ENCODE measurements at regions not wholly inside any gene's neighbourhood (a gene's known extent, or its start where the extent isn't known, plus 50 kb on each side); places are given as distances from the start of the nearest gene placed in this dataset.

DNA sequence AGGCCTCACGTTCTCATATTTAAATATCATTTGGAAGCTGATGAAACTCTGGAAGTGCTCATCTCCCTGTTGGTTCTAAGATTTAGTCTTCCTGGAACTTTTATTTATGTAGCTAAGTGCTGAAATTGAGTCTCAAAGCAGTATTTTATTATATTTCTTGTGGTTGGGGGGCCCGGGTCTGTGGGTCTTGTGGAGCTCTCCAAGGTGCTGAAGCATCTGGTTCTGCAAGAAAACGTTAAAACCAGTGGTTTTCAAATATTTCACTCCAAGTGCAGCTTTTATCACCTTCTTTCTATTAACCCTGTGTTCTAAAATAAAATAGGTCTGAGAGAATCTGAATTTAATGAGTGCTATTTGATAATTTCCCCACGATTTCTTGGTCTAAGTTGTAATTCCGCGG is 1404.8 kb downstream of the TBC1D22A start:
- Mint-ChIP-seq H3K9me3 (no peaks in the 10 kb centered on the region), H3K27ac (no peak overlapping the region), H3K4me1 (no peaks in the 10 kb centered on the region), H3K27me3 (no peaks in the 10 kb centered on the region), H3K36me3 (ENCODE audit: low read depth) (no peaks in the 10 kb centered on the region), H3K4me3 (no peak overlapping the region)
- ChIA-PET POLR2A (no interaction called here), CTCF (no interaction called here)
- no peak for DNase-seq

DNA sequence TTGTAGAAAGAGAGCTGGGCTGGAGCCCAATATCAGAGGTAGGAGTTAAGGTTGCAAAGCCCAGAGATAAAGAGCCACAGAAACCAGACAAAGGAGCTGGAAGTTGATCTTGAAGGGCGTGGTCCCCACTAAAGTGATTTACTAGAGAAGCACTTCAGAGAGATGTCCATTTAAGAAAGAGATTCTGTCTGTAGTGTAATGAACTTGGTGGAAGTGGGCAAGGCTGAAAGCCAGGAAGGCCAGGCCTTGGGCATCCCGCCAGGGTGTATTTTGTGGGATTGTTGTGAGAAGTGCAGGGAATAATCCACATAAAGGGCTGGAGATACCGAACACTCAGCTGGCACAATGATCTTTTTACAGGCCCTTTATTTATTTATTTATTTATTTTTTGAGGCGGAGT is 1398.8 kb downstream of the TBC1D22A start:
- no peaks in the 10 kb centered on the region for H3K36me3 Mint-ChIP-seq (ENCODE audit: low read depth)
- no peak for DNase-seq
- H3K4me3 Mint-ChIP-seq: no peak overlapping the region
- H3K27me3 Mint-ChIP-seq: peaks cover 2% of the 10 kb centered on the region
- no peaks in the 10 kb centered on the region for H3K4me1 Mint-ChIP-seq
- no peaks in the 10 kb centered on the region for H3K9me3 Mint-ChIP-seq
- POLR2A ChIA-PET: no interaction called here
- CTCF ChIA-PET: no interaction called here
- H3K27ac Mint-ChIP-seq: no peak overlapping the region

DNA sequence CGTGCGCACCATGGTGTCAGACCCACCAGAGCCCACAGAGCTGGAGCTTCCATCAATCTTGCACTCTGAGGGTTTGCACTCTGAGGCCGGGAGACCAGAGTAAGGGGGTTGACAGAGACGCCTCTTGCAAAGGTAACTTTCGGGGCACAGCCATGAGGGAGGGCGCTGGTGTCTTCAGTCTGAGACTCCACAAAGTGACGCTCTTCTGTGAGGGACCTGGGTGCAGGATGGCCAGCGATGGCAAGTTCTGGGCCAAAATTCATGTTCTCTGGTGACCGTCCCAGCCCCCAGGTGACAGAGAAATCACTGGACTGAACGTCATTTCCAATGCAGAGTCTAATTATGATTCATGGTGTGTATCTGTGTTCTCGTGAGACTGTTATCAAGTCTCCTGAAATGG is 1395.2 kb downstream of the TBC1D22A start:
- CTCF ChIA-PET: interaction anchor here (0.6 kb wide), 1 partner anchor 1564 kb away, joined by 3 read pairs; no protein-coding TSS in a partner anchor

DNA sequence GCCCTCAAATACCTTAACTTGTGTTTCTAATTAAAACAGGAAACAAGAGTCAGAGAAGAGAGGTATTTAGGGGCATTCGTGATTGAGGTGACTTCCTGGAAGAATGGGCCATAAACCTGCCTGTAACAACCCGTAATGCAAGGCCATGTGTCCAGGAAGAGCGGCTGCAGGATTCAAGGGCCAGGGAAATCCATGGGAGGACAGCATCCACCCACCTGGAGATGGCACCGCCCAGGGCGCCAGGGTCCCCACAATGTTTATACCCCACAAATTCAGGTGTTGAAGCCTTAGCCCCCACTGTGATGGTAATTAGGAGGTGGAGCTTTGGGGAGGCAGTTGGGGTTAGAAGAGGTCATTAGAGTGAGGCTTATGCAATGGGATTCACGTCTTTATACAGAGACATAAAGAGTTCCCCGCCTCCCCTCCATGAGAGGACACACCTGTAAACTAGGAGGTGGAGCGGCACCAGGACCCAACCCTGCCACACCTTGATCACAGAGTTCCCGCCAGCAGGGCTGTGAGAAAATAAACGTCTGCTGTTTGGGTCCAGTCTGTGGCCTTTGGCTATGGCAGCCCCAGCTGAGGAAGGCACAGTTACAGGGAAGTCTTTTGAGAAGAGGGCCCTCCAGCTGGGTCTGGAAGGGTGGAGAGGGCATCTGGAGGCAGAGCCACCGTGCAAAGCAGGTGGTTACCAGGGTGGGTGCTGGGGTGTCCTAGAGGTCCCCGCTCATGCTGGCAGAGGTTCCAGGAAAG is 1394.3 kb downstream of the TBC1D22A start:
- Mint-ChIP-seq H3K4me3 (no peak overlapping the region), H3K27ac (no peak overlapping the region), H3K36me3 (ENCODE audit: low read depth) (no peaks in the 10 kb centered on the region), H3K9me3 (no peaks in the 10 kb centered on the region), H3K27me3 (peaks cover 2% of the 10 kb centered on the region), H3K4me1 (no peaks in the 10 kb centered on the region)
- no peak for DNase-seq
- CTCF ChIA-PET: interaction anchor here (0.6 kb wide), 1 partner anchor 1565 kb away, joined by 3 read pairs; no protein-coding TSS in a partner anchor
- POLR2A ChIA-PET: no interaction called here

More for the DNA sequence above, 1395.2 kb downstream of the TBC1D22A start:
- no peak for DNase-seq
- POLR2A ChIA-PET: no interaction called here
- H3K4me1 Mint-ChIP-seq: no peaks in the 10 kb centered on the region
- H3K27ac Mint-ChIP-seq: no peak overlapping the region
- peaks cover 2% of the 10 kb centered on the region for H3K27me3 Mint-ChIP-seq
- no peaks in the 10 kb centered on the region for H3K9me3 Mint-ChIP-seq
- H3K36me3 Mint-ChIP-seq (ENCODE audit: low read depth): no peaks in the 10 kb centered on the region
- no peak overlapping the region for H3K4me3 Mint-ChIP-seq

DNA sequence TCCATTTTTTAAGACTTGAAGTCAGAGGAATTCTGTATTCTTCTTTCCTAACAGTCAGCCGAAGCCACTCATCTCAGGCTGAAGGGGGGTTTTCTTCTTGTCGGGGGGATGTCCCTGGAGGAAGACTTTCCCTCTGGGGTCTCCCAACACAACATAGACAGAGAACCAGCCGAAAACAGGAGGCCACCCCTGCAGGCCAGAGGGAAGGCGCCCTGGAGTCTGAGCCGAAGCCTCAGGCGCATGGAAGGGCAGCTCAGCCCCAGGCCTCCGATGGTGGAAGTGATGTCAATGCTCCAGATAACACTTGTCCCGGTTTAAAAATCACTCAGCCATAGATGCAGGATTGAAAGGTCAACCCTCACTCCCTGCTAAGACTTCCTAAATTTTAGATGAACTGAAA is 1393.0 kb downstream of the TBC1D22A start:
- H3K4me3 Mint-ChIP-seq: no peak overlapping the region
- CTCF ChIA-PET: no interaction called here

DNA sequence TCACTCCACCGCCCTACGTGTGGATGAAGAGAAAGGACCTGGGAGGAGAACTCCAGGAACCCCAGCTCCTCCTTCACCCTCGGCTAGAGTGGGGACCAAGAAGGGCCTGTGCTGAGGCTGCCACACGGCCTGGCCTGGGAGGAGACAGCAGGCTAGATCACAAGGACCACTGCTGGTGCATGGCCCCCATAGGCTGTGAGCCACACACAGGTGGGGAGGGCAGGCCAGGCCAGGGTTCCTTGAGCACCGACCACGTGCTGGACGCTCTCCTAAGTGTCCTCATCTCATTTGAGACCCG is 1392.4 kb downstream of the TBC1D22A start:
- DNase-seq: no peak
- no peaks in the 10 kb centered on the region for H3K27me3 Mint-ChIP-seq
- no peak overlapping the region for H3K27ac Mint-ChIP-seq
- ChIA-PET CTCF (no interaction called here), POLR2A (no interaction called here)
- H3K4me3 Mint-ChIP-seq: no peak overlapping the region
- no peaks in the 10 kb centered on the region for H3K4me1 Mint-ChIP-seq
- no peaks in the 10 kb centered on the region for H3K9me3 Mint-ChIP-seq
- H3K36me3 Mint-ChIP-seq (ENCODE audit: low read depth): no peaks in the 10 kb centered on the region

More for the DNA sequence above, 1393.0 kb downstream of the TBC1D22A start:
- no peaks in the 10 kb centered on the region for H3K9me3 Mint-ChIP-seq
- H3K27me3 Mint-ChIP-seq: no peaks in the 10 kb centered on the region
- H3K36me3 Mint-ChIP-seq (ENCODE audit: low read depth): no peaks in the 10 kb centered on the region
- H3K27ac Mint-ChIP-seq: no peak overlapping the region
- no peak for DNase-seq
- no peaks in the 10 kb centered on the region for H3K4me1 Mint-ChIP-seq
- POLR2A ChIA-PET: no interaction called here

DNA sequence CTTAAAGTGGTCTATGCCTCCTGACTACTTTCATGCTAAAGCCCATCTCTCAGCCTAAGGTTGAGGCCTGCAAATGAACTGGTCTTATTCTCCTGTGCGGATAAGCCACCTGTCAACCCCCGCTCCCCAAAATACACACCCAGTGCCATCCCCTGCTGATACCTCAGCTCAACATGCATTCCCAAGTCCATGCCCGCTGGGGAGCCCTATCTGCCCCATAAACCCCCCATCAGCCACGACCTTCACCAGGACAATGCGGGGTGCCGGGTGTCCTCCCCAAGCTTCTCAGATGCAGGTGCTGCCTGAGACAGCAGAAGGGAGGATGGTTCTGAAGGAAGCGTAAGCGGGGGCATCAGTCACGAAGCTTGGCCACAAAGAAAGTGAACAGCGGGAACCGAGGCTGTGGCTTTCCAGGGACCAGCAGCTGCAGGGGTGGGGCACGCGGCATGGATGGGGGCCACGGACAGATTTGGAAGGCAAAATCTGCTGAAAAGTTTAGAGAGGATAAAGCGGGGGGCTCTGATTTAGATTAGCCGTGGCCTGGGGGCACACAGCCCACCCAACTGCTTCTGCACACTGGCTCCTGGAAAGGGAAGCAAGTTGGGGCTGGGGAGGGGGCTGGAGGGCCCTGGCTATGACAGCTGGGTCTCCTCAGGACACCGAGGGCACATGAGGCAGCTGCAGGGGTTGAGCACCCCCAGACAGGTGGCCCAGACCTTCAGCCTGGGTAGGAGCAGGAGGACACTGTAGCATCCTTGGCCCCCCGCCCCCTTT is 1391.9 kb downstream of the TBC1D22A start:
- no peaks in the 10 kb centered on the region for H3K4me1 Mint-ChIP-seq
- CTCF ChIA-PET: no interaction called here
- H3K27ac Mint-ChIP-seq: no peak overlapping the region

DNA sequence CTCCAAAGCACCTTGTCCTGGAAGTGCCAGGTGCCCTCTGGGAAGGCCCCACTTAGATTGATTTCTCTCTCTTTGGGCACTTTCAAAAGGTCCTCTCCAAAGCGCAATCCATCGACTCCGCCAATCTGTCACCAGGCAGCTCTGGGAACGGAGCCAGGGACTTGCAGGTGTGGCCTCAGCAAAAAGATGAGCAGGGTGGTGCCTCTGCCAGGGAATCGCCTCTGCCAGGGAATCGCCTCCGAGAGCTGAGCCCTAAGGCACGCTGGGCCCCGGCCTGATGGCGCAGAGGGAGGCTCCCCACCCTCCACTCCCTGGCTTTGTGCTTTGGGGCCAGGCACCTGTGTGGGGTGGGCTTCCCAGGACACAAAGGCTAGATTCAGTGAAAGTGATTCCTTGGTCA is 1391.3 kb downstream of the TBC1D22A start:
- Mint-ChIP-seq H3K4me1 (no peaks in the 10 kb centered on the region), H3K27ac (no peak overlapping the region), H3K9me3 (no peaks in the 10 kb centered on the region), H3K4me3 (no peak overlapping the region), H3K36me3 (ENCODE audit: low read depth) (no peaks in the 10 kb centered on the region), H3K27me3 (no peaks in the 10 kb centered on the region)
- ChIA-PET POLR2A (interaction anchor here (0.6 kb wide), 1 partner anchor 605 kb away, joined by 4 read pairs; no protein-coding TSS in a partner anchor), CTCF (no interaction called here)
- no peak for DNase-seq

More for the DNA sequence above, 1391.9 kb downstream of the TBC1D22A start:
- H3K36me3 Mint-ChIP-seq (ENCODE audit: low read depth): no peaks in the 10 kb centered on the region
- H3K27me3 Mint-ChIP-seq: no peaks in the 10 kb centered on the region
- no peaks in the 10 kb centered on the region for H3K9me3 Mint-ChIP-seq
- no peak overlapping the region for H3K4me3 Mint-ChIP-seq
- DNase-seq: no peak
- POLR2A ChIA-PET: interaction anchor here (0.6 kb wide), 1 partner anchor 604 kb away, joined by 4 read pairs; no protein-coding TSS in a partner anchor

DNA sequence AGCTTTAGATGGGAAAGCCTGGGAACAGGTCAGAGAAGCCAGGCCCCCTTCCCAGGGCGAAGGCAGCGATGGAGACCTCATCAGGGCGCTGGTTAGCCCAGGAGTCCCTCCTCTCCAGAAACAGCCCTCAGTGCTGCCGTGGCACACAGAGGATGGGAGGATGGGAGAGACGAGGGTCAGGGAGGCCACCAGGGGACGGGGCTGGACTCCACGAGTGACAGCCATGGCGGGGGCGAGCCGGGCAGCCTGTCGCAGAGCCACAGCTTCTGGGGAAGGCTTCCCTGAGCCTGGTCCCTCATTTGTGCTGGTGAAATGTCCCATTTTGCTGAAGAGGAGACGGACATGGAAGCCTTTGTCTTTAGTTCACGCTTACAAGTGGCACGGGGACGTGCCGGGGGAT is 1390.5 kb downstream of the TBC1D22A start:
- H3K36me3 Mint-ChIP-seq (ENCODE audit: low read depth): no peaks in the 10 kb centered on the region
- no peaks in the 10 kb centered on the region for H3K4me1 Mint-ChIP-seq
- ChIA-PET CTCF (no interaction called here), POLR2A (no interaction called here)
- H3K4me3 Mint-ChIP-seq: no peak overlapping the region
- DNase-seq: no peak
- no peaks in the 10 kb centered on the region for H3K27me3 Mint-ChIP-seq
- H3K27ac Mint-ChIP-seq: no peak overlapping the region
- no peaks in the 10 kb centered on the region for H3K9me3 Mint-ChIP-seq

DNA sequence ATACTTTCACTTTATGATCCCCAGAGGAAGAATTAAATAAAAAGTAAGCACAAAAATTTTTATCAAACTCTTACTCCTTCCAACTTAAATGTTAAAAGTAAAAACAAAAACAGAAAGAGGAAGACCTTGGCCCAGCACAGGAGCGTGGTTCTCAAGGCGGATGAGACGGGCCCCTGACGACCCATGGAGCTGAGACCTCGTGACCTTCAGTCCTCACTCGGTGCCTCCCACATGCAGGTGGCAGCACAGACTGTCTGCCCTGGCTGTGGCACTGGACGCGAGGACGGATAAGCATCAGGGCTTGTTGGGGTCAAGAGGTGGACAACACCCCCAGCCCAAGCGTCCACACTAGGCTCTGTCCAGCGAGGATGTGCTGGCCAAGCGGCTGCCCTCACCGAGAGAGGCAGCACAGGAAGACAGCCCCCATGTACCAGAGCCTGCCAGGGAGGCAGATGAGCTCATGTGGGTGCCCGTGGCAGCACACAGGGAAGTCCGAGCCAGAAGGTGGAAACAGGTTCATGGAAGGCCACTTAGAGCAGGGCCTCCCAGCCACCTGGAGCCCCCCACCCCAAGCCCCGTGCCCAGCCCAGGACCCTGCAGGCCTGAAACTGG is 1389.8 kb downstream of the TBC1D22A start:
- POLR2A ChIA-PET: no interaction called here
- H3K4me3 Mint-ChIP-seq: no peak overlapping the region
- no peak for DNase-seq
- no peak overlapping the region for H3K27ac Mint-ChIP-seq
- H3K36me3 Mint-ChIP-seq (ENCODE audit: low read depth): no peaks in the 10 kb centered on the region
- H3K27me3 Mint-ChIP-seq: no peaks in the 10 kb centered on the region
- no peaks in the 10 kb centered on the region for H3K4me1 Mint-ChIP-seq
- CTCF ChIA-PET: no interaction called here
- no peaks in the 10 kb centered on the region for H3K9me3 Mint-ChIP-seq

DNA sequence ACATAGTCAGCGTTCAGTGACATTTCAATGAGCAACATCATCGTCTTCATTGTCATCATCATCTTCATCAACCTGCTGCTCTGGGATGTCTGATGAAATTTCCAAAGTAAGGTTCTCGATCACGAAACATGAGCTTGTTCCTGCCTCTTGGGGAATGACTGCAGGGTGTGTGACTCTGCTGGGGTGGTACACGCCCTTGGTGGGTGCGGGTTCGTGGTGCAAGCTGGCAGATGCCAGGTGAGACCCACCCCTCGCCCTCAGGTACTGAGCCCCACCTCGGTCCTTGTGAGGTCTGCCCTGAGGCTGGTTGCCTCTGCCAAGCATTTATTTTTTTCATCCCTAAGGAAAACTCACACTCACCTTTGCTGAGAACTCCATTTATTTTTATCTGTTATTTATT is 1389.2 kb downstream of the TBC1D22A start:
- Mint-ChIP-seq H3K36me3 (ENCODE audit: low read depth) (no peaks in the 10 kb centered on the region), H3K4me1 (no peaks in the 10 kb centered on the region), H3K9me3 (no peaks in the 10 kb centered on the region), H3K4me3 (no peak overlapping the region), H3K27ac (no peak overlapping the region), H3K27me3 (no peaks in the 10 kb centered on the region)
- POLR2A ChIA-PET: no interaction called here
- no peak for DNase-seq
- CTCF ChIA-PET: no interaction called here

DNA sequence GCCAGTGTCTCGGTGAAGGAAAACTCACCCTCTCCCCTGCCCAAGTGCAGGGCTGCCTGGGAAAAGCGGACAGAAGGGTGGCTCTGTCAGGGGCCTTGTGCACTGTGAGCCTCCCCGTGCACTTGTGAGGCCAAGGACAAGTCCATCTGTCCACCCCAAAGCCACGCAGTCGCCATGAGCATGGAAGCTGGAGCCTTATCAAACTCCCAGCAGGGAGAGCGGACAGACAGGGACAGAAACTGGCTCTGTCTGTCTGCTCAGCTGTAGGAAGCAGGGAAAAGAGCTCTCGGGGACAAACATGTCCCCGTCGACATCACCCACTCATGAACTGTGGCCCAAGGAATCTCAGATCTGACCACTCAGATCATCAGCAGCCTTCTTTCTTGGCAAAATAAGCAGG is 1385.4 kb downstream of the TBC1D22A start:
- H3K9me3 Mint-ChIP-seq: no peaks in the 10 kb centered on the region
- H3K27me3 Mint-ChIP-seq: peaks cover 3% of the 10 kb centered on the region
- POLR2A ChIA-PET: no interaction called here

DNA sequence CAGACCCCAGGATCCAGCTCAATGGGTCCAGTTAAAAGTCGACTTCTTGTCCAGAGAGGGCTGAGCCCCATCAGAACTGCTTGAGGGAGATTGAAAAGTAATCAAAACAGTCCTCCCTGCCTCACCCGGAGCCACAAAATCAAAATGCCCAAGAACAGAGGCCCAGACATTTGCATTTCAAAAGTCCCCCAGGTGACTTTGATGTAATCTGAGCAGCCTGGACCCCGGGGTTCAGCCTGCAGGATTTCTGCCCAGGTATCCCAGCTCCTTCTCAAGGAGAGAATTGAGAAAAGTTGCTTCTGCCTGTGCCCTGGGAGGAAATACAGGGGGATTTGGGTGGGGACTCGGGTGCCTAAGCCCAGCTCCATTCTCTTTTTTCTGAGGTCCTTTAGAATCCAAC is 1385.0 kb downstream of the TBC1D22A start:
- no peak overlapping the region for H3K27ac Mint-ChIP-seq
- no peaks in the 10 kb centered on the region for H3K36me3 Mint-ChIP-seq (ENCODE audit: low read depth)
- no peak overlapping the region for H3K4me3 Mint-ChIP-seq
- H3K9me3 Mint-ChIP-seq: no peaks in the 10 kb centered on the region
- no peak for DNase-seq
- CTCF ChIA-PET: no interaction called here
- POLR2A ChIA-PET: no interaction called here
- peaks cover 4% of the 10 kb centered on the region for H3K27me3 Mint-ChIP-seq
- H3K4me1 Mint-ChIP-seq: no peaks in the 10 kb centered on the region

More for the DNA sequence above, 1385.4 kb downstream of the TBC1D22A start:
- no peak for DNase-seq
- Mint-ChIP-seq H3K36me3 (ENCODE audit: low read depth) (no peaks in the 10 kb centered on the region), H3K27ac (no peak overlapping the region), H3K4me1 (no peaks in the 10 kb centered on the region), H3K4me3 (no peak overlapping the region)
- CTCF ChIA-PET: interaction anchor here (0.6 kb wide), 1 partner anchor 23 kb away, joined by 5 read pairs; no protein-coding TSS in a partner anchor

All from activated CD4-positive, alpha-beta T cell treated with anti-CD3 and anti-CD28 coated beads, Interleukin-2, amount 10 ng/mL, durations not matched to agents 7 days and 5 days (primary cell).